ENCODE measurements at regions not wholly inside any gene's neighbourhood (a gene's known extent, or its start where the extent isn't known, plus 50 kb on each side); places are given as distances from the start of the nearest gene placed in this dataset.

- no peak overlapping the region for H3K9ac ChIP-seq (ENCODE audit: control insufficient read depth, insufficient read depth, low read length)
- DNase-seq (ENCODE audit: low read depth, low spot score): no peak
- H3K36me3 ChIP-seq (ENCODE audit: control insufficient read depth in 2 of 2, insufficient read depth in 2 of 2, low read length in 1 of 2): no peaks in the 10 kb centered on the region
- H2AFZ ChIP-seq (ENCODE audit: control insufficient read depth, low read depth, low read length): no peak overlapping the region
- H3K4me2 ChIP-seq (ENCODE audit: control insufficient read depth, insufficient read depth): no peak overlapping the region
- no peaks in the 10 kb centered on the region for H3K79me2 ChIP-seq (ENCODE audit: control insufficient read depth, insufficient read depth, low read length)
- RAD21 ChIA-PET (ENCODE audit: unreplicated experiment): interaction anchor here (1.5 kb wide), 1 partner anchor 10 kb away, joined by 5 read pairs; no protein-coding TSS in a partner anchor
- H3K9me3 ChIP-seq (replicated peaks; ENCODE audit: control insufficient read depth, insufficient read depth, low read length): no peaks in the 10 kb centered on the region
- H3K27ac ChIP-seq (ENCODE audit: control insufficient read depth, insufficient read depth): no peak overlapping the region
- H3K4me3 ChIP-seq: no peak overlapping the region
- in situ Hi-C loops (cut with MboI): no loop called here
- FAIRE-seq: no peak
- peaks cover 1 to 3% of the 10 kb centered on the region in 2 experiments; a peak in 2 of 4 replicates for H3K27me3 ChIP-seq (replicated peaks in 1 of 2; ENCODE audit: control insufficient read depth in 2 of 2, insufficient read depth in 2 of 2, low read length in 1 of 2)
- no peak for TF ChIP-seq BCL11A (IDR thresholded peaks at IDR 0.05; ENCODE audit: low read depth, low read length)
- TF ChIP-seq MLLT1 (IDR thresholded peaks at IDR 0.05): no peak
- TF ChIP-seq ZSCAN29 (IDR thresholded peaks at IDR 0.05): no peak
- 12% methylated on average over 1 of the region's 1 CpG for WGBS (ENCODE audit: insufficient coverage, insufficient replicate concordance, low lambda C conversion rate, missing lambda C conversion rate)
- POLR2A ChIA-PET: interaction anchor here (0.5 kb wide), 1 partner anchor 11 kb away, joined by 6 read pairs; no protein-coding TSS in a partner anchor
- CTCF ChIA-PET: no interaction called here
- ATAC-seq: no peak
- SMC1A ChIA-PET (ENCODE audit: uncharacterized antibody, unreplicated experiment): interaction anchor here (1.4 kb wide), 1 partner anchor 10 kb away, joined by 5 read pairs; no protein-coding TSS in a partner anchor
- BruUV-seq (replicated peaks): no TSS peak
- H3K4me1 ChIP-seq (ENCODE audit: control insufficient read depth, insufficient read depth, low read length): no peaks in the 10 kb centered on the region
- H4K20me1 ChIP-seq (ENCODE audit: control insufficient read depth, insufficient read depth): no peaks in the 10 kb centered on the region
- intact Hi-C loops (cut with micrococcal nuclease; ENCODE audit: unreplicated experiment): no loop called here
These were observed 82.0 kb upstream of the WWC1 start for GRCh38 chr5:168209244-168209995.

GRCh38 chr5:168209997-168210396, 81.4 kb upstream of the WWC1 start:
- intact Hi-C loops (cut with micrococcal nuclease; ENCODE audit: unreplicated experiment): no loop called here
- ChIA-PET CTCF (no interaction called here), SMC1A (ENCODE audit: uncharacterized antibody, unreplicated experiment) (interaction anchor here (1.4 kb wide), 1 partner anchor 10 kb away, joined by 5 read pairs; no protein-coding TSS in a partner anchor), RAD21 (ENCODE audit: unreplicated experiment) (no interaction called here), POLR2A (interaction anchor here (0.6 kb wide), 1 partner anchor 506 kb away, joined by 3 read pairs; no protein-coding TSS in a partner anchor)
- Histone ChIP-seq H3K4me1 (ENCODE audit: control insufficient read depth, insufficient read depth, low read length) (no peaks in the 10 kb centered on the region), H2AFZ (ENCODE audit: control insufficient read depth, low read depth, low read length) (no peak overlapping the region), H3K79me2 (ENCODE audit: control insufficient read depth, insufficient read depth, low read length) (no peaks in the 10 kb centered on the region), H3K27me3 (replicated peaks in 1 of 2; ENCODE audit: control insufficient read depth in 2 of 2, insufficient read depth in 2 of 2, low read length in 1 of 2) (peaks cover 1 to 3% of the 10 kb centered on the region in 2 experiments; a peak in 2 of 4 replicates), H3K4me3 (no peak overlapping the region), H4K20me1 (ENCODE audit: control insufficient read depth, insufficient read depth) (no peaks in the 10 kb centered on the region), H3K9me3 (replicated peaks; ENCODE audit: control insufficient read depth, insufficient read depth, low read length) (no peaks in the 10 kb centered on the region), H3K9ac (ENCODE audit: control insufficient read depth, insufficient read depth, low read length) (no peak overlapping the region), H3K27ac (ENCODE audit: control insufficient read depth, insufficient read depth) (no peak overlapping the region), H3K4me2 (ENCODE audit: control insufficient read depth, insufficient read depth) (no peak overlapping the region), H3K36me3 (ENCODE audit: control insufficient read depth in 2 of 2, insufficient read depth in 2 of 2, low read length in 1 of 2) (no peaks in the 10 kb centered on the region)
- WGBS (ENCODE audit: insufficient coverage, insufficient replicate concordance, low lambda C conversion rate, missing lambda C conversion rate): 12% methylated on average over 3 of the region's 3 CpGs
- no peak for DNase-seq (ENCODE audit: low read depth, low spot score)
- BruUV-seq (replicated peaks): no TSS peak
- FAIRE-seq: no peak
- TF ChIP-seq NFIC (IDR thresholded peaks at IDR 0.05; ENCODE audit: low read depth, low read length): no peak
- no peak for TF ChIP-seq SREBF2 (IDR thresholded peaks at IDR 0.05; ENCODE audit: low read length)
- TF ChIP-seq POLR2AphosphoS5 (IDR thresholded peaks at IDR 0.05; ENCODE audit: low read length): no peak
- no peak for TF ChIP-seq BMI1 (IDR thresholded peaks at IDR 0.05; ENCODE audit: borderline replicate concordance)
- no peak for TF ChIP-seq RAD51 (IDR thresholded peaks at IDR 0.05)
- no peak for TF ChIP-seq TBL1XR1 (IDR thresholded peaks at IDR 0.05; ENCODE audit: low read depth, low read length)
- no peak for TF ChIP-seq HDGF (IDR thresholded peaks at IDR 0.05)
- TF ChIP-seq NRF1 (conservative IDR thresholded peaks at IDR 0.05; ENCODE audit: low read depth, low read length): no peak
- TF ChIP-seq TAF1 (IDR thresholded peaks at IDR 0.05; ENCODE audit: borderline replicate concordance, low read depth, low read length): no peak
- TF ChIP-seq KAT2A (conservative IDR thresholded peaks at IDR 0.05; ENCODE audit: control insufficient read depth, low read depth, low read length): no peak
- TF ChIP-seq HSF1 (IDR thresholded peaks at IDR 0.05; ENCODE audit: low read depth, low read length): no peak
- TF ChIP-seq ETV6 (conservative IDR thresholded peaks at IDR 0.05 in 1 of 2, IDR thresholded peaks at IDR 0.05 in 1 of 2; ENCODE audit: borderline replicate concordance in 1 of 2, low read depth in 1 of 2): no peak
- in situ Hi-C loops (cut with MboI): no loop called here
- no peak for ATAC-seq

All from GM12878 (cell line).